GM12878 (cell line): ENCODE measurements at regions not wholly inside any gene's neighbourhood (a gene's known extent, or its start where the extent isn't known, plus 50 kb on each side); places are given as distances from the start of the nearest gene placed in this dataset.

Experiments used
- ATAC-seq: fragments of 200-7000 bp; cut with Tn5 transposase; 3 replicates; pipeline ENCODE4 v1.9.1; 2020; ENCODE audit warnings: mild to moderate bottlenecking, moderate library complexity
- BruUV-seq: library from RNA; stranded (reverse); fragments of 400-500 nt; replicated peaks from 2 replicates; lab custom pipeline; 2021; lab: Mats Ljungman, UMichigan
- CTCF ChIA-PET: fragments of 300-600 bp; sonication (Branson Sonifier 250); formaldehyde crosslinking; extraction: SDS; loops from one replicate; lab custom pipeline; 2021; ENCODE audit warnings: inconsistent platforms; lab: Yijun Ruan, JAX
- POLR2A ChIA-PET: fragments of 350-600 bp; formaldehyde crosslinking; extraction: SDS; loops from one replicate; lab custom pipeline; 2021; ENCODE audit warnings: inconsistent platforms; lab: Charles Lee
- RAD21 ChIA-PET: fragments of 300-600 bp; sonication (Branson Sonifier 250); formaldehyde crosslinking; loops from one replicate; lab custom pipeline; 2023; ENCODE audit warnings: antibody characterized with exemption; ENCODE audit not compliant: unreplicated experiment; lab: Charles Lee
- SMC1A ChIA-PET: fragments of 300-600 bp; sonication (Branson Sonifier 250); formaldehyde crosslinking; loops from one replicate; lab custom pipeline; 2023; ENCODE audit not compliant: unreplicated experiment, uncharacterized antibody; lab: Charles Lee
- DNase-seq: peaks from one replicate; pipeline ENCODE4 v3.0.0-alpha.2; 2011; ENCODE audit warnings: low read depth, low spot score
- FAIRE-seq: peaks from 3 replicates; lab custom pipeline; 2011; peaks lifted over from hg19 to GRCh38; lab: Jason Lieb, UNC
- H2AFZ ChIP-seq: 2 replicates; pipeline ENCODE4 v1.6.0; 2011; ENCODE audit warnings: low read depth, low read length, control low read depth; ENCODE audit not compliant: control insufficient read depth
- H3K27ac ChIP-seq: 2 replicates; pipeline ENCODE4 v1.5.1; 2011; ENCODE audit warnings: control low read depth; ENCODE audit not compliant: control insufficient read depth, insufficient read depth
- H3K27me3 ChIP-seq, 2 experiments: replicated peaks in 1 of 2; 2 replicates each; pipeline versions ENCODE4 v1.6.0 to v1.6.1; 2011; ENCODE audit warnings: low read length in 1 of 2; ENCODE audit not compliant: control insufficient read depth in 2 of 2, insufficient read depth in 2 of 2
- H3K36me3 ChIP-seq, 2 experiments: 2 replicates each; pipeline ENCODE4 v1.5.1; 2011; ENCODE audit warnings: low read length in 1 of 2; ENCODE audit not compliant: control insufficient read depth in 2 of 2, insufficient read depth in 2 of 2
- H3K4me1 ChIP-seq: 2 replicates; pipeline ENCODE4 v1.6.1; 2011; ENCODE audit warnings: mild to moderate bottlenecking, low read length, moderate library complexity, mixed read lengths; ENCODE audit not compliant: control insufficient read depth, insufficient read depth
- H3K4me2 ChIP-seq: 2 replicates; pipeline ENCODE4 v1.6.0; 2011; ENCODE audit warnings: control low read depth; ENCODE audit not compliant: control insufficient read depth, insufficient read depth
- H3K4me3 ChIP-seq: fragments of 200-600 bp; sonication (generic); 2 replicates; pipeline ENCODE4 v1.5.1; 2016
- H3K79me2 ChIP-seq: 2 replicates; pipeline ENCODE4 v1.6.0; 2011; ENCODE audit warnings: low read length; ENCODE audit not compliant: control insufficient read depth, insufficient read depth
- H3K9ac ChIP-seq: 2 replicates; pipeline ENCODE4 v1.8.0; 2011; ENCODE audit warnings: low read length, control low read depth, mixed read lengths; ENCODE audit not compliant: control insufficient read depth, insufficient read depth
- H3K9me3 ChIP-seq: replicated peaks from 3 replicates; pipeline ENCODE4 v1.5.1; 2011; ENCODE audit warnings: mild to moderate bottlenecking, low read length; ENCODE audit not compliant: control insufficient read depth, insufficient read depth
- H4K20me1 ChIP-seq: 2 replicates; pipeline ENCODE4 v1.6.0; 2011; ENCODE audit not compliant: control insufficient read depth, insufficient read depth
- CBFB ChIP-seq: IDR thresholded peaks from 2 replicates; pipeline ENCODE4 v1.6.1; 2016; ENCODE audit warnings: antibody characterized with exemption, low read depth
- CBX3 ChIP-seq: fragments of 200-600 bp; sonication (generic); IDR thresholded peaks from 2 replicates; pipeline ENCODE4 v1.6.1; 2016; ENCODE audit warnings: low read depth, borderline replicate concordance
- CBX5 ChIP-seq: sonication (generic); IDR thresholded peaks from 2 replicates; pipeline ENCODE4 v1.6.1; 2016; ENCODE audit warnings: low read depth, moderate library complexity, mild to moderate bottlenecking, inconsistent platforms
- EGR1 ChIP-seq, 2 experiments: IDR thresholded peaks; 1 replicate in 1 of 2; 2 replicates in 1 of 2; pipeline ENCODE4 v1.6.1; 2011 to 2012; ENCODE audit warnings: low read depth in 2 of 2, low read length in 2 of 2, borderline replicate concordance in 1 of 2, mild to moderate bottlenecking in 1 of 2, moderate library complexity in 1 of 2
- HDAC6 ChIP-seq: fragments of 200-600 bp; sonication (generic); IDR thresholded peaks from one replicate; pipeline ENCODE4 v1.8.0; 2017; ENCODE audit warnings: antibody characterized with exemption; ENCODE audit not compliant: unreplicated experiment
- RAD51 ChIP-seq: fragments of 450-650 bp; IDR thresholded peaks from 2 replicates; pipeline ENCODE4 v1.6.1; 2016; ENCODE audit warnings: moderate library complexity, mild to moderate bottlenecking, inconsistent platforms
- RB1 ChIP-seq: fragments of 450-650 bp; formaldehyde crosslinking; IDR thresholded peaks from 2 replicates; pipeline ENCODE4 v1.6.1; 2017; ENCODE audit warnings: mild to moderate bottlenecking, borderline replicate concordance
- RELA ChIP-seq: fragments of 450-650 bp; IDR thresholded peaks from 2 replicates; pipeline ENCODE4 v1.8.0; 2014; ENCODE audit warnings: borderline replicate concordance; ENCODE audit not compliant: partially characterized antibody
- SMAD1 ChIP-seq: fragments of 450-650 bp; IDR thresholded peaks from 2 replicates; pipeline ENCODE4 v1.6.1; 2018; ENCODE audit warnings: mild to moderate bottlenecking, low read depth; ENCODE audit not compliant: partially characterized antibody
- SREBF2 ChIP-seq: IDR thresholded peaks from 2 replicates; pipeline ENCODE4 v1.6.1; 2012; ENCODE audit warnings: mild to moderate bottlenecking, low read length
- WGBS: methylation state at CpG from one replicate; pipeline ENCODE4 v1.1.6; 2016; ENCODE audit warnings: low lambda C conversion rate; ENCODE audit not compliant: insufficient replicate concordance, insufficient coverage; ENCODE audit errors: missing lambda C conversion rate; 5-methylcytosine and 5-hydroxymethylcytosine counted together
- in situ Hi-C: fragments of 300-500 bp; cut with MboI; formaldehyde crosslinking; loops from 9 replicates; pipeline ENCODE4 v1.14.3; 2018; ENCODE audit warnings: mixed read lengths
- intact Hi-C: fragments of 100-400 bp; cut with micrococcal nuclease; formaldehyde crosslinking; loops from one replicate; pipeline ENCODE4 v1.14.2; 2022; ENCODE audit not compliant: unreplicated experiment
- TF ChIP-seq, protein P1 (sequence below): fragments of 150-350 bp; IDR thresholded peaks from 2 replicates; pipeline ENCODE4 v1.6.1; 2014; ENCODE audit warnings: mild to moderate bottlenecking, low read depth, low read length
- TF ChIP-seq, protein P2 (sequence below): fragments of 450-650 bp; formaldehyde crosslinking; IDR thresholded peaks from 2 replicates; pipeline ENCODE4 v1.4.0; 2020; ENCODE audit warnings: mild to moderate bottlenecking, moderate library complexity

DNA sequence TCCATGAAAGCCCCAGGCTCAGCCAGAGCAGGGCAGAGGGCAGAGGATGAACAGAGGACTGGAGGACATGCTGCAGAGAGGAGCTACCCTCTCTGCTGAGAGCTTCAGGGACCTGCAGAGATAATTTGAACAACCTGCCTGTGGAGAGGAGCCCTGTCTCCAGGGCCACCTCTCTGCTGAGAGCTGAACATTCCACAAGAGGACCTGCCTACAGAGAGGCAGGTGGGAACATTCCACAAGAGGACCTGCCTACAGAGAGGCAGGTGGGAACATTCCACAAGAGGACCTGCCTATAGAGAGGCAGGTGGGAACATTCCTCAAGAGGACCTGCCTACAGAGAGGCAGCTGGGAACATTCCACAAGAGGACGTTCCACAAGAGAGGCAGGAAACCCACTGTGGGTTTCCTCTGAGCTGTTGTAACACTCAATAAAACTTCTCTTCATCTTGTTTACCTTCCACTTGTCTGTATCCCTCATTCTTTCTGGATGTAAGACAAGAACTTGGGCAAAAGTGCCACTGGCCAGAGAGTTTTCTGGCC, 551.9 kb upstream of the CA10 start (continued):
- TF ChIP-seq, protein P1, sequence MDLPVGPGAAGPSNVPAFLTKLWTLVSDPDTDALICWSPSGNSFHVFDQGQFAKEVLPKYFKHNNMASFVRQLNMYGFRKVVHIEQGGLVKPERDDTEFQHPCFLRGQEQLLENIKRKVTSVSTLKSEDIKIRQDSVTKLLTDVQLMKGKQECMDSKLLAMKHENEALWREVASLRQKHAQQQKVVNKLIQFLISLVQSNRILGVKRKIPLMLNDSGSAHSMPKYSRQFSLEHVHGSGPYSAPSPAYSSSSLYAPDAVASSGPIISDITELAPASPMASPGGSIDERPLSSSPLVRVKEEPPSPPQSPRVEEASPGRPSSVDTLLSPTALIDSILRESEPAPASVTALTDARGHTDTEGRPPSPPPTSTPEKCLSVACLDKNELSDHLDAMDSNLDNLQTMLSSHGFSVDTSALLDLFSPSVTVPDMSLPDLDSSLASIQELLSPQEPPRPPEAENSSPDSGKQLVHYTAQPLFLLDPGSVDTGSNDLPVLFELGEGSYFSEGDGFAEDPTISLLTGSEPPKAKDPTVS, result no peak
- TF ChIP-seq CBFB, result no peak

DNA sequence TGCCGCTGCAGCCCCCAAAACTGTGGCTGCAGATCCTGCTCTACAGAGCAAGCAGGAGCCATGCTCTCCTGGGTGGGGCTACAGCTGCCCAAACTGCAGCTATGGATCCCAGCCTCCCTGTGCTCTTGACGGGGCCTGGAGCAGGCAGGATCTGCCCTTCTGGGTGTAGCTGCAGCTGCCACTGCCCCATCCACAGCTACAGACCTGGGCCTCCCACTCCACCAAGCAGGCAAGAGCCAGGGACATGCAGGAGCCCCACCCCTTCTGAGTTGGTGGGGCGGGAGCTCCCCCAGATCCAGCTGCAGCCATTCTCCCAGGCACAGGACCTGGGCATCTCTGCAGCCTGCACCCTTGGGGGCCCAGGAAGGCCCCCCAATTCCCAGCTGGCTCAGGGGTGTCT, 551.2 kb upstream of the CA10 start:
- Histone ChIP-seq H3K9ac (no peak overlapping the region), H3K79me2 (no peaks in the 10 kb centered on the region), H3K36me3 (no peaks in the 10 kb centered on the region), H3K9me3 (no peaks in the 10 kb centered on the region), H3K4me3 (no peak overlapping the region), H3K4me1 (no peaks in the 10 kb centered on the region), H3K27me3 (no peaks in the 10 kb centered on the region), H4K20me1 (no peaks in the 10 kb centered on the region), H2AFZ (no peak overlapping the region), H3K4me2 (no peak overlapping the region), H3K27ac (no peak overlapping the region)
- 0% methylated on average over 3 of the region's 3 CpGs for WGBS
- ChIA-PET POLR2A (no interaction called here), CTCF (no interaction called here), RAD21 (no interaction called here), SMC1A (no interaction called here)
- FAIRE-seq, result no peak
- intact Hi-C loops, result no loop called here
- TF ChIP-seq CBX5, result no peak
- TF ChIP-seq SMAD1, result no peak
- TF ChIP-seq RAD51, result no peak
- TF ChIP-seq HDAC6, result no peak
- no peak for TF ChIP-seq SREBF2
- TF ChIP-seq, protein P2, sequence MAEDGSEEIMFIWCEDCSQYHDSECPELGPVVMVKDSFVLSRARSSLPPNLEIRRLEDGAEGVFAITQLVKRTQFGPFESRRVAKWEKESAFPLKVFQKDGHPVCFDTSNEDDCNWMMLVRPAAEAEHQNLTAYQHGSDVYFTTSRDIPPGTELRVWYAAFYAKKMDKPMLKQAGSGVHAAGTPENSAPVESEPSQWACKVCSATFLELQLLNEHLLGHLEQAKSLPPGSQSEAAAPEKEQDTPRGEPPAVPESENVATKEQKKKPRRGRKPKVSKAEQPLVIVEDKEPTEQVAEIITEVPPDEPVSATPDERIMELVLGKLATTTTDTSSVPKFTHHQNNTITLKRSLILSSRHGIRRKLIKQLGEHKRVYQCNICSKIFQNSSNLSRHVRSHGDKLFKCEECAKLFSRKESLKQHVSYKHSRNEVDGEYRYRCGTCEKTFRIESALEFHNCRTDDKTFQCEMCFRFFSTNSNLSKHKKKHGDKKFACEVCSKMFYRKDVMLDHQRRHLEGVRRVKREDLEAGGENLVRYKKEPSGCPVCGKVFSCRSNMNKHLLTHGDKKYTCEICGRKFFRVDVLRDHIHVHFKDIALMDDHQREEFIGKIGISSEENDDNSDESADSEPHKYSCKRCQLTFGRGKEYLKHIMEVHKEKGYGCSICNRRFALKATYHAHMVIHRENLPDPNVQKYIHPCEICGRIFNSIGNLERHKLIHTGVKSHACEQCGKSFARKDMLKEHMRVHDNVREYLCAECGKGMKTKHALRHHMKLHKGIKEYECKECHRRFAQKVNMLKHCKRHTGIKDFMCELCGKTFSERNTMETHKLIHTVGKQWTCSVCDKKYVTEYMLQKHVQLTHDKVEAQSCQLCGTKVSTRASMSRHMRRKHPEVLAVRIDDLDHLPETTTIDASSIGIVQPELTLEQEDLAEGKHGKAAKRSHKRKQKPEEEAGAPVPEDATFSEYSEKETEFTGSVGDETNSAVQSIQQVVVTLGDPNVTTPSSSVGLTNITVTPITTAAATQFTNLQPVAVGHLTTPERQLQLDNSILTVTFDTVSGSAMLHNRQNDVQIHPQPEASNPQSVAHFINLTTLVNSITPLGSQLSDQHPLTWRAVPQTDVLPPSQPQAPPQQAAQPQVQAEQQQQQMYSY (CRISPR knock-in tag), result no peak
- TF ChIP-seq RELA, result no peak
- TF ChIP-seq RB1, result no peak
- TF ChIP-seq CBX3, result no peak
- TF ChIP-seq EGR1 (IDR thresholded peaks at IDR 0.05; ENCODE audit: borderline replicate concordance in 1 of 2, low read depth in 2 of 2, low read length in 2 of 2), result no peak
- no peak for DNase-seq
- ATAC-seq, result no peak
- BruUV-seq, result no TSS peak
- in situ Hi-C loops, result no loop called here
